ENCODE measurements at regions not wholly inside any gene's neighbourhood (a gene's known extent, or its start where the extent isn't known, plus 50 kb on each side); places are given as distances from the start of the nearest gene placed in this dataset.
"Not testable (repeated sequence)": the region's sequence is repeated elsewhere in the genome, so short reads cannot be mapped to it uniquely, and the experiment has no call there.

DNA sequence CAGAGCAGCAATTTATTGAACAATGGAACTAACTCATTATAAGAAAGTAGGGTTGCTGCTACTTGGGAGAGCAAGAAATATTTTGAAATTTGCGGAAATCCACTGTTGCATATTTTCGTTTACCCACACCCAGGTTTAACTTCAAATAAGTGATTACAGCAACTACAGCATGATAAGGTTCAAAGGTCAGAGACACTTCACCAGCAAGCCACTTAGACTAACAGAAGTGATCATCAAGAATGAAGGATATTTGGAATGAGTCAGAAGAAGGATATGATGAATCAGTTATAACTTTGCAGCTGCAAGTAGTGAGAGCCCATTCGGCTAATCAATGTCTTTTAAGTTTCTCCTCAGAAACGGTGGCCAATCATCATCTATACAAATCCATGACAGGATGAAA lies 199.3 kb downstream of the TMA16 start:
- DNase-seq, result no peak

DNA sequence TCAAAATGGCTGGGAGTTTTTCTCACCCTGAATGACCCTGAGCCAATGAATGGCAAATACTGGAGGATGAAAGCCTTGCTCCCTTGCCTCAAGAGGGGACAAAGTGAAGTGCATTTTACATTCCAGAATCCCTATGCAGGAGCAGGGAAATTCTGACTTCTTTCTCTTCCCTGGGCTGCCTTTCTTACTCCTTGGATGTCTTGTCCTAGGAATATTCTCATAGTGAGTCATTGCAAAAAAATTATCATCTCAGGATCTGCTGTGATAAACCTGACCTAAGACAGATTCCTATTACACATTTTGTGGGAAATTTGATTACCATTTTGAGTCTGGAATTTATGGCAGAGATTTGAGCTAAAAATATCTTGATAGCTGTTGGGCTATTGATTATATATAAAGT lies 199.9 kb downstream of the TMA16 start:
- DNase-seq, result no peak

DNA sequence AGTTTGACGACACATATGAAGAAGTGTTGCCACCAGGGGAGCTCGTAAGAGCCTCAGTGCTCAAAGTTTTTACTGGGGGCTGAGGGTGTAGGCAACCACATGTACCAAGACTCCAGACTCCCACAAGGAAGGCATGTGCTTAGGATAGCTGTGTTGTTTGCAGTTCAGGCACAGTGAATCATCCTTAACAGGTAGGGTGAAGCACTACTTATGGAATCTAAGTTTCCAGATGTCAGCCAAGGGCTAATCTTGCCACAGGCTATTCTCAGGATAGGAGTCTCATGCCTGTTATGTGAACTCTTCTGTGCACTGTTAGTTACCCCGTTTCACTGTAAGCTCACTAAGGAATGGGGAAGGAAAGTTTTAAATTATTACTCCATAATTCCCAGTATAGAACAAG lies 202.6 kb downstream of the TMA16 start:
- no peak for DNase-seq

DNA sequence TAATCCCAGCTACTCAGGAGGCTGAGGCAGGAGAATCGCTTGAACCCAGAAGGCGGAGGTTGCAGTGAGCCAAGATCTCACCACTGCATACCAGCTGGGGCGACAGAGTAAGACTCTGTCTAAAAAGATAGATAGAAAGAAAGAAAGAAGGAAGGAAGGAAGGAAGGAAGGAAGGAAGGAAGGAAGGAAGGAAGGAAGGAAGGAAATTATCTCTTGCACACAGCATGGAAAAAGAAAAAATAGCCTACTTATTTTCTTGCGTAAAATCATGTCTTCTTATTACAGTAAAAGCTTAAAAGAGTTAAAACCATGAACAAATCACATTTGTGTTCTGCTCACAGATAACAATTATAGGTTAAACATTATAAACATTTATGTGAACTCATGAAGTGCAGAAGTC lies 205.9 kb downstream of the TMA16 start:
- not testable (repeated sequence) for DNase-seq

DNA sequence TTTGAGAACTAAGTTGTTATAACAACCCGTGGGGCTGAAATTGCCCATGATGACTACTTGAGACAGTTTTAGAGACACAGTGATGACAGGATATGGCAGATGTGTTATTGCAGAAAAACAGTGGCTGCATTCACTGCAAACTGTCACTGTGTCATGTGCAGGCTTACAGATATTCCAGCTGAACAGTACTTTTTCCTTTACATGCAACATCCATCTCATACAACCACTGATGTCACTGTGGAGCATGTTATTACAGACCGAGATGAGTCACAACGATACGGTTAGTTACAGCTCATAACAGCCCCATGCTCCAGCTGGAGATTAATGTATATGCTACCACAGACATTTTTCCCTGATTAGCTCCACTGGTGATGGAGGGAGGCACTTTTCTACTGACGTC lies 207.4 kb downstream of the TMA16 start:
- DNase-seq, result no peak

DNA sequence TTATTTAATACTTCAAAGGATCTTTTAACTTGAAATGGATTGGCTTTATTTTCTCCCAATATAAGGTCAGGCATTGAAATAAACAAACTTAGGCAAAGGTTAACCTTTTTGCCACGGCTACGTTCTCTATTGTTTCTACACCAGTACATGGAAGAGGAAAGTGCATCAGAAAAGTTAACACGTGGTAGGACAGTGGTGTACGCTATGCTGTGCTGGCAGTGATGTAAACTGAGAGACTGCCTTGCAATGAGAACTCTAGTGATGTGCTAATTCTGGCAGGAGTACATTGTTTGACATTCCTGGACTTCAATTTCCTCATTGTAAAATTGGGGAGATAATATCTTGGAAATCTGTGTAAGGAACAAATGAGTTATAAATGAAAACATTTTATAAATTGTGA lies 208.2 kb downstream of the TMA16 start:
- DNase-seq, result no peak

DNA sequence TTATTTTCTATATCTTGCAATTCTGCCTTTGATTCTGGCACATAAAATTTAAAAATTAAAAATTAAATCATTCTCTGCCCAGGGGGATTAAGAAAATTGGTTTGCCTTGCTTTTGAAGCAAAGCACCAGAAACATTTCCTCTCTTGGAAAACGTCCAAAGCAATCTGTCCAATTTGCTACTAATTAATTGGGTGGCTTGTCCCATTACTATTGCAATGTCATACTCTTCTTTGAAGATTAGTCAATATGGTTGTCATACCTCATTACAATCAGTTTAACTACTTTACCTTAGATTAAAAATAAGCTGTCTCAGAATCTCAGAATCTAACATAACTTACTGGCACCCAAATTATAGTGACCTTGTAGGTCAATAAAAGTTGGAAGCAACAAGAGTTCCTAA lies 208.8 kb downstream of the TMA16 start:
- DNase-seq, result no peak

DNA sequence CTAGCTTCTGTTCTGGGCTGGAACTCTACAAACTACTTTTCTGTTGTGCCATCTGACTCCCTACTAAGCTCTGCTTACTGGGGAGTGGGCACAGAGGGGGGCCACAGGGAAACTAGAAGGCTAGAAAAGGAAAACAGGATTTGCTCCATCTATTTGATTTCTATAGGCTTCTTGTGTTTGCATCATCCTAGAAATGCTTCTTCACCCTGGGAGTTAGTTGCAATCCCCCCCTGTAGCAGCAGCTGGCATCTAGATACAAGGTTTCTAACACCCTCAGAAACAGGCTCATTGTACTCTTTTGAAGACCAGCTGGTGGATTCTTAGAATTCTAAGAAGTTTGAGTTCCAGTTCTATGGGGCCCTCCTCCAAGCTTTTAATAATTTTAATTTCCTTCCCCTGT lies 213.4 kb downstream of the TMA16 start:
- no peak for DNase-seq

DNA sequence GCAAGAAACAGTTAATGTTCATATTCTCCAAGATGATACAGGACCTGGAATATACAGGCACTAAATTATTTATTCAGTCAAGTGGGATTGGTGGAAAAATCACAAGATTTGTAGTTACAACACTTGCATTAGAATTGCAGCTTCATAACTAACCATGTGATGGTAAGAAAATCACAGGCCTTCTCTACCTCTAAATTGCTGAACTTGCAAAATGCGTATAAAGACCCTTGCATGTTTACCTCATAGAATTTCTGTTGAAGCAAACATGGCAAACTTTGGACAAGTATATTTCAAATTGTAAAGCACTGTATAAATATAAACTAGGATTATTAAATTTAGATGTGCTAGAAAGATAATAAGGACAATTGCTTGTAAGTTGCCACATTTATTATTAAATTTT lies 215.1 kb downstream of the TMA16 start:
- no peak for DNase-seq

DNA sequence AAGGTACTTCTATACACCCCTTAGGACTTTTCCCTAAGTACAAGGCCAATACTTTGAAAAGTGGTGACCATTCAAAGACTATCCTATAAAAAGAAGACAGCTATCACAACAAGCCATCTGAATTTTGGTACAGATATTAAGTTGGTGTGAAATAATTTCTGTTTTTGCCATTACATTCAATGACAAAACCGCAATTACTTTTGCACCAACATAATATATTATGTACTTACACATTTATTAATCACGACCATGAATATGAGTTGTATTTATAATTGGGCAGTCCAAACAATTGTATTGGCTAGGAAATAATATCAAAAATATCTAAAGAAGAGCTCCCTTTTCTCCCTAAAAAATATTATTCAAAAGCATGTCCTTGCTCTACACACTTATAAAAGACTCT lies 215.7 kb downstream of the TMA16 start:
- no peak for DNase-seq

DNA sequence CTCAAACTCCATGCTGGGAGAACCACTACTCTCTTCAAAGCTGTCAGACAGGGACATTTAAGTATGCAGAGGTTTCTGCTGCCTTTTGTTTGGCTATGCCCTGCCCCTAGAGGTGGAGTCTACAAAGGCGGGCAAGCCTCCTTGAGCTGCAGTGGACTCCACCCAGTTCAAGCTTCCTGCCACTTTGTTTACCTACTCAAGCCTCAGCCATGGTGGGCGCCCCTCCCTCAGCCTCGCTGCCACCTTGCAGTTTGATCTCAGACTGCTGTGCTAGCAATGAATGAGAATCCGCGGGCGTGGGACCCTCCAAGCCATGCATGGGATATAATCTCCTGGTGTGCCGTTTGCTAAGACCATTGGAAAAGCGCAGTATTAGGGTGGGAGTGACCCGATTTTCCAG lies 230.0 kb downstream of the TMA16 start:
- not testable (repeated sequence) for DNase-seq

DNA sequence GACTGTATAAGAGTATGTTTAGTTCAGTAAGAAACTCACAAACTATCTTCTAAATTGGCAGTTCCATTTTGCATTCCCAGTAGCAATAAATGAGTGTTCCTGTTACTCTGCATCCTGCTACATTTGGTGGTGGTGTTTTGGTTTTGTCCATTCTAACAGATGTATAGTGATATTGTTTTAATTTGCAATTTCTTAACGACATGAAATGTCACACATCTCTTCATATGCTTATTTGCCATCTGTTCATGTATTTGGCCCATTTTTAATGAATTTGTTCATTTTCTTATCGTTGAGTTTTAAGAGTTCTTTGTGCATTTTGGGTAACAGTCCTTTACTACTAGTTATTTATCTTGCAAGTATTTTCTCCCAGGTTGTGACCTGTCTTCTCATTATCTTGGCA lies 232.2 kb downstream of the TMA16 start:
- no peak for DNase-seq

DNA sequence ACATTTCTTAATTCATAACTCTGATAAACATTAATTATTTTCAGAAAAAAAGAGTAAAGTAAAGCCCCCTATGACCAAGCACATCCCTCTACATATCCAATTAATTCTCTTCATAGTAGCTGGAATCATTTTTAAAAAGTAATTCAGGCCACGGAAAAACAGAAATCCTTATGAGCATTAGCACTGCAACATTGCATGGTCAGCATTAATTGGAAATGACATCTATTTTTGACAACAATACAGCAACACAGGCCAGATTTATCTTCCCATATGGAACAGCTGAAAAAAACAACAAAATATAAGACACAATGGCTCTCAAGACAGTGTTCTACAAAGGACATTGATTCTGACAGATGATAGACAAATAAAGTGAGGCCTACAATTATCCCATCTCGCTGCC lies 236.6 kb downstream of the TMA16 start:
- no peak for DNase-seq

DNA sequence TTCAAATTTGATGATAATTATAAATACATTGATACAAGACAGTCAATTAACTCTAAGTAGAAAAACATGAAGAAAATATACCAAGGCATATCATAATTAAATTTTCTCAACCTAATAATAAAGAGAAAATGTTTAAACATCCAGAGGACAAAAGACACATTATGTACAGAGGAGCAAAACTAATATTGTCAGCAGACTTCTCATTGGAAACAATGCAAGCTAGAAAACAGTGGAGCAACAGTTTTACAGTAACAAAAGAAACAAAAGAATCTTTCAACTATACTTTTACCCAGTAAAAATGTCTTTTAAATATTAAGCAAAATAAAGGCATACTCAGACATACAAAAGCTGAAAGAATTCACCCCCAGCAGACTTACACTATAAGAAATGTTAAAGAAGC lies 238.0 kb downstream of the TMA16 start:
- no peak for DNase-seq

DNA sequence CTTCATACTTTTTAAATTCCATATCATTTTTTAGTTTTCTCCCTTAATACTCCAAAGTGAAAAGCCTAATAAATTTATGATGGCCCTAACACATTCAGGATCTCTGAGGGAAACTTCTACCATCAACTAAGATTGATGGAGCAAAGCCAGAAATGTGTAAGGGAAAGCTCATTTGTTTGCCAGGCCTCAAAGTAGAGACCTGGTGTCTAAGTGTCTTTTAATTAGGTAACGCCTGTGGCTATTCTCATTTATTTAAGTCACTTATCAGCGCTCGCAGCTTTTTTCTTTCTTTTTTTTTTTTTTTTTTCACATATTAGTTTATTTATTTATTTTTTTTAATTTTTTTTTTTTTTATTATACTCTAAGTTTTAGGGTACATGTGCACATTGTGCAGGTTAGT lies 242.4 kb downstream of the TMA16 start:
- no peak for DNase-seq

DNA sequence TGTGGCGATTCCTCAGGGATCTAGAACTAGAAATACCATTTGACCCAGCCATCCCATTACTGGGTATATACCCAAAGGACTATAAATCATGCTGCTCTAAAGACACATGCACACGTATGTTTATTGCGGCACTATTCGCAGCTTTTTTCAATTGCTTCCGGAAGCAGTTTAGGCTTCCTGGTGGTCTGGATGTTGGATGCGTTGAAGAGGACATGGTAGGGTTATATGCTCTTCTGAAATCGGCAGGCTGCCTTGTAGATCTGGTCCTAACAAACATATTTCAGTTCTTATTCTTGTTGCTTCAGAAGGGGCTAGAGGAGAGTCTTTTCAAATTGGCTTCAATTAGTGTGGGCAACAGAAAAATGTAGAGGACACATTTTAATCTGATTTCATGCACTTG lies 243.4 kb downstream of the TMA16 start:
- not testable (repeated sequence) for DNase-seq

DNA sequence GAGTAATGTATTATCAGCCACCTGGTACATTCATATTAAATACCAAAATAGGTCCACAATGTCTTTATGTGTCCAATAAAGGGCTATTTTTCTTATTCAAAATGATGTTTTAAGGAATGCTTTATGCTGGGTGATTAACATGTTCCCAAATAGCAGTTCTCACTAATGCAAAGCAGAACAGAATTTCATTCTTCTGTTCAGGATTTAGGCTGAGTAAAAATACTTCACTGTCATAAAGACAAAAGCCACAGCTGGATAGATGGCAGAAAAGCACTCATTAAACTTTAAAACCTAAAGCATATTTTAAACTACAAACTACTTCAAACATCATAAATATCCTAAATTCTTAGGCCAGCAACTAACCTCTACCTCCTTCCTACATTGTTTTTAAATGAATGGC lies 244.0 kb downstream of the TMA16 start:
- DNase-seq, result no peak

DNA sequence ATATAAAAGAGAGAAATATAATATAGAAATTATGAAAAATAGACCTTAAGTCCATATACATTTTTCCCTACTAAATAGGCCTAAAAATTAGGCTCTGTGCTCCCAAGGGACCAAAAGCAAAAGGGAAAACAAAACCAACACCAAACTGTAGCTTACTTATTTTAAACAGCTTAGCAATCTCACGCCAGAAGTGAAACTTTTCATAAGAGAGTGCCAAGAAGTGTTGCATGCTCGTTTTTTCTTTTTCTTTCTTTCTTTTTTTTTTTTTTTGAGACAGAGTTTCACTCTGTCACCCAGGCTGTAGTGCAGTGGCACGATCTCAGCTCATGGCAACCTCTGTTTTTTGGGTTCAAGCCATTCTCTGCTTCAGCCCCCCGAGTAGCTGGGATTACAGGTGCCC lies 250.4 kb downstream of the TMA16 start:
- DNase-seq, result no peak

DNA sequence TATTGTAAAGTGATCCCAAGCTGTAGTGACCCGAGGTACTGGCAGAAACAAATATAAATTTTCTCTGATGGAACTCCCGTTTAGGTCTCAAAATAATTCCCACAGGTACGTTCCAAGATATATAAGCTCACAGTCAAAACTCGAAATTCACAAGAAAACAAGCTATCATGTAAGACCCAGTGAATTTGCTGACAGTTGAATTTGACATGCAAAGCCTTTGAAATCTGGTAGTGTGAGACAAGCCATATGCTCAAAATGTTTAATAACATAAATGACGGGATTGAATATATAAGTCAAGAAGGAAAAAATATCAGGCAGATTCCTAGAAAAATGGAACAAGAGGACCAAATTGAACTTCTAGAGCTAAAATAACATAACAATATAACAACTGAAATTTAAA lies 252.8 kb downstream of the TMA16 start:
- no peak for DNase-seq

DNA sequence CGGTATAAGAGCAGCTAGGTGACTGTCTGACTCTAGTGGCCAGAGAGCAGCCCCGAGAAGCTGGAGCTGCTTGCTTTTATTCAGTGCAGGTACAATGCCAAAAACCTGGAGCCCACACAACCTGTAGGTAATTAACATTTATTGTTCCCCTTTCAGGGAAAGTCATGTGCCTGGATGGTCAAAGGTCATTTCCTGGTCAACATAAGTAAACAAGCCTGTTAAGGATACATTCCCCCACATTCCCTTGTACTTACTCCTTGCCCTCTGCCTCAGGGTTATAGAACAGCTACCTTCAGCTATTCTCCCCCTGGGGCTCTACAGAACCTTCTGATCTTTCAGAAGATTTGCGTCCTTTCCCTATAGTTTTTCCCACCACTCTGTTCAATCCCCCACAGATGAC lies 253.4 kb downstream of the TMA16 start:
- no peak for DNase-seq

DNA sequence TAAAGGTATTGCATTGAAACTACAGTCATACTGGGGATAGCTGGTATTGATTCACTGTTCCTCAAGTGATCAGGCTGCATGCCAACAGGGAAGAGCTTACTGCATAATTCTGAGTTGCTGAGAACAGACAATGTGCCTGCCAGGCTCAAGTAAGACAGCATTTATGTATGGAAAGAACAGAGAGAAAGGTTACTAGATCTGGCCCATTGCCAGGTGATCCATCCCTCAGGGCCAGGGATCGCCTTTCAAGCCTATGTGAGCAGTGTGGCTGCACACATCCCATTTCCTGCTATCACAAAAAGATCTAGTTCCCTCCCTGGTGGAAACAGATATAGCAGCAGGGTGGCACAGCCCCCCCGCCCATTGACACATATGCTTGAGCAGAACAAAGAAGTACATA lies 254.0 kb downstream of the TMA16 start:
- no peak for DNase-seq

DNA sequence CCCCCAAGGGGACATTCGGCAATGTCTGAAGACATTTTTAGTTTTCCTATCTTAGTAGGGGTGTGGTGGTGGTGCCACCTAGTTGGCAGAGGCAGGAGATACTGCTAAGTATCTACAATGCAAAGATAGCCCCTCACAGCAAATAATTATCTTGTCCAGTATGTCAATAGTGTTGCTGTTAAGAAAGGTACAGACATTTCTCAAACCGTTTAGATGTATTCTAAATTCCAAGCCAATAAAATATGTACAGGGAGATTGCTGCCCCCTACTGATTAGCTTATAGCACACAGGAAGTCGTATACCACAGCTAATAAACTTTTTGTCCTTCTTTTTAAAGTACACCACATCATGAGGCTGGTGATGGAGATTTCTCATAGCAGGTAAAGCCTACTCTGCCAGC lies 260.5 kb downstream of the TMA16 start:
- DNase-seq, result peak in 1 of 2 donors; percentile 31

DNA sequence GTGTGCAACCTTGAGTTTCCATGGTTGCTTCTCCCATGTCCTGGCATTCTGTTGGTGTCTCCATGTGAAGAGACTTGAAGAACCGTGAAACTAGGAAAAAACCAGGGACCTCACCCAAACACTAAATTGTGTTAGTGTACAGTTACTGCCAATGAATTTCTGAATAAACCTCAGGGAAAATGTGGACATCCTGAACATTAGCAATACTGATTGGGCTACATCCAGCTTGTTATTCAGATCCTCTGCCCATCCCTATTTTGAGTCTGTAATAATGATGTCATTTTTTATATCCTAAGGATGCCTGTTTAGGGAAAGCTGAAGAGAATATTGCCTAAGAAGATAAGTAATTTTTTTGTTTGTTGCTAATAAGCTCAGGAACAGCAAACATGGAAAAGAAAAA lies 262.7 kb downstream of the TMA16 start:
- no peak for DNase-seq

DNA sequence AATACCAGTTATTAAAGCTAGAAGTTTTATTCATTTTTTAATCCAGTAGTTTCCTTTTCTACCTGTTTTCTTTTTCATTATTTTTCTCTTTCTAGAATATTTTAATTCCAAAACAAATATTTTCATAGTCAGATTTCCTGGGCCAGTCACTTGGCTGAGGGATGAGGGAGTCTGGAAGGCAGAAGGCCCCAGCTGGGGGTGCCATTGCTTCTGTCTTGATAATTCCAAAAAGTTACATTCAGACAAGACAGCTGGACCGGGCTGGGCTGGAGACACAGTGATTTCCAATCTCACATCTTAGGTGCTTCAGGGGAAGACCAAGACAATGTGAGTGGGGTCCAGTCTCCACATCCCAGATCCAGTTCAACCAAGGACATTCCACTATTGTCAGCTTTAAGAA lies 263.5 kb downstream of the TMA16 start:
- DNase-seq, result no peak

DNA sequence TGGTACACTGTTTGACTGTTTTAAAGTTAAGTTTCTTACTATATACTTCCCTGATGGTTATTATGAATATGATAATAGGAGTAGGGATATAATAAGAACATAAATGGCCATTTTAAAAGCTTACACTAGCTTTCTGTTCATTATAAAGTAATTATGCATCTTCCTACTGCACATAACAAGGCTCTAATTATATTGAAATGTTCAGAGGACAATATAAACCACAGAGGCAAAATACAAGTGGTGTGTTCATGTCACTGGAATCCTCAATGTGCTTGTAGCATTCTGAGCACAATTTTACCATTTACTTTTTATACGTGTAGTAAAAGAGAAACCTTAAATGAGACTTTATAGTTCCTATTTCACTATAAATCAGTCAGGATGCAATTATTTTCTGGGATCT lies 268.3 kb downstream of the TMA16 start:
- DNase-seq, result no peak

DNA sequence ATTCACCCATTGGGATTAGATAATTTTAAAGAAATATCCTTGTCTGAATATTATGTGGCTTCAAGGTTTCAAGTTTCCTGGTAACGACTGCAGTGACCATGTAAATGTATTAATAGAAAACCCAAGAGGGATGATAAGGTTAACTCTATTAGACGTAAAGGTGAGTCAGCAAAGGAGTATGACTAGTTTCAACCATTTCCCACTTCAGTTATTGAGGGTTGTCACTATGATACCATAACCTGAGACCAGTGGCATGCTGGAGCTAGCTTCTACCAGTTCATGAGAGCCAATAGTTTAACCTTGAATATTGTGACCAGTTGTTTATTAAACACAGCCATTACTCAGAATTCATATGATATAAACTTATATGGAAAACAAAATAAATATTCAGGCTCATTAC lies 270.1 kb downstream of the TMA16 start:
- no peak for DNase-seq
